Hindlimb muscle (tissue), 1 donor: ENCODE measurements at regions not wholly inside any gene's neighbourhood (a gene's known extent, or its start where the extent isn't known, plus 50 kb on each side); places are given as distances from the start of the nearest gene placed in this dataset.
"Not testable (repeated sequence)": the region's sequence is repeated elsewhere in the genome, so short reads cannot be mapped to it uniquely, and the experiment has no call there.

Source experiments
- DNase-seq: peaks from one replicate; pipeline ENCODE4 v3.0.0-alpha.2; 2013

GRCh38 chr4:95898226-95898625 lies 58.3 kb downstream of the PDHA2 start:
- DNase-seq, result no peak

GRCh38 chr4:95909211-95909610 lies 69.3 kb downstream of the PDHA2 start:
- DNase-seq, result no peak

GRCh38 chr4:95910749-95911148 lies 70.9 kb downstream of the PDHA2 start:
- no peak for DNase-seq

- no peak for DNase-seq
Measured at GRCh38 chr4:95921470-95921869, 81.6 kb downstream of the PDHA2 start.

- DNase-seq, result no peak
Measured at GRCh38 chr4:95929448-95930064, 89.7 kb downstream of the PDHA2 start.

- DNase-seq, result no peak
Measured at GRCh38 chr4:95939141-95939540, 99.2 kb downstream of the PDHA2 start.

- no peak for DNase-seq
Measured at GRCh38 chr4:95949136-95949765, 109.4 kb downstream of the PDHA2 start.

- no peak for DNase-seq
Measured at GRCh38 chr4:95949808-95950207, 109.9 kb downstream of the PDHA2 start.

GRCh38 chr4:95952538-95952937 lies 112.6 kb downstream of the PDHA2 start:
- DNase-seq, result not testable (repeated sequence)

- DNase-seq, result no peak
Measured at GRCh38 chr4:95956094-95956493, 116.2 kb downstream of the PDHA2 start.

GRCh38 chr4:95957054-95957453 lies 117.2 kb downstream of the PDHA2 start:
- no peak for DNase-seq

GRCh38 chr4:95957759-95958158 lies 117.9 kb downstream of the PDHA2 start:
- no peak for DNase-seq

- no peak for DNase-seq
Measured at GRCh38 chr4:95959182-95959581, 119.3 kb downstream of the PDHA2 start.

GRCh38 chr4:95959633-95960032 lies 119.7 kb downstream of the PDHA2 start:
- no peak for DNase-seq

- DNase-seq, result no peak
Measured at GRCh38 chr4:95963456-95963855, 123.6 kb downstream of the PDHA2 start.

- DNase-seq, result no peak
Measured at GRCh38 chr4:95979961-95980876, 140.3 kb downstream of the PDHA2 start.

GRCh38 chr4:95980877-95981360 lies 141.0 kb downstream of the PDHA2 start:
- no peak for DNase-seq

- no peak for DNase-seq
Measured at GRCh38 chr4:95981591-95981990, 141.7 kb downstream of the PDHA2 start.

GRCh38 chr4:95982516-95982915 lies 142.6 kb downstream of the PDHA2 start:
- DNase-seq, result no peak

- DNase-seq, result no peak
Measured at GRCh38 chr4:95984081-95984480, 144.2 kb downstream of the PDHA2 start.

GRCh38 chr4:95985051-95985450 lies 145.2 kb downstream of the PDHA2 start:
- no peak for DNase-seq

GRCh38 chr4:95985791-95986550 lies 146.1 kb downstream of the PDHA2 start:
- no peak for DNase-seq

- no peak for DNase-seq
Measured at GRCh38 chr4:95987851-95988250, 148.0 kb downstream of the PDHA2 start.
